ENCODE measurements at regions not wholly inside any gene's neighbourhood (a gene's known extent, or its start where the extent isn't known, plus 50 kb on each side); places are given as distances from the start of the nearest gene placed in this dataset.

- in situ Hi-C loops (cut with HindIII; ENCODE audit: low sequenced_read_pairs): no loop called here
- DNase-seq (ENCODE audit: low read depth): no peak
- TF ChIP-seq, protein P1, sequence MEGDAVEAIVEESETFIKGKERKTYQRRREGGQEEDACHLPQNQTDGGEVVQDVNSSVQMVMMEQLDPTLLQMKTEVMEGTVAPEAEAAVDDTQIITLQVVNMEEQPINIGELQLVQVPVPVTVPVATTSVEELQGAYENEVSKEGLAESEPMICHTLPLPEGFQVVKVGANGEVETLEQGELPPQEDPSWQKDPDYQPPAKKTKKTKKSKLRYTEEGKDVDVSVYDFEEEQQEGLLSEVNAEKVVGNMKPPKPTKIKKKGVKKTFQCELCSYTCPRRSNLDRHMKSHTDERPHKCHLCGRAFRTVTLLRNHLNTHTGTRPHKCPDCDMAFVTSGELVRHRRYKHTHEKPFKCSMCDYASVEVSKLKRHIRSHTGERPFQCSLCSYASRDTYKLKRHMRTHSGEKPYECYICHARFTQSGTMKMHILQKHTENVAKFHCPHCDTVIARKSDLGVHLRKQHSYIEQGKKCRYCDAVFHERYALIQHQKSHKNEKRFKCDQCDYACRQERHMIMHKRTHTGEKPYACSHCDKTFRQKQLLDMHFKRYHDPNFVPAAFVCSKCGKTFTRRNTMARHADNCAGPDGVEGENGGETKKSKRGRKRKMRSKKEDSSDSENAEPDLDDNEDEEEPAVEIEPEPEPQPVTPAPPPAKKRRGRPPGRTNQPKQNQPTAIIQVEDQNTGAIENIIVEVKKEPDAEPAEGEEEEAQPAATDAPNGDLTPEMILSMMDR (IDR thresholded peaks at IDR 0.05; ENCODE audit: low read depth, low read length, missing control alignments): no peak
- no peak overlapping the region for H3K4me3 ChIP-seq (ENCODE audit: low read depth, low read length)
These were observed 648.4 kb upstream of the GBE1 start for GRCh38 chr3:82409842-82410241.

DNA sequence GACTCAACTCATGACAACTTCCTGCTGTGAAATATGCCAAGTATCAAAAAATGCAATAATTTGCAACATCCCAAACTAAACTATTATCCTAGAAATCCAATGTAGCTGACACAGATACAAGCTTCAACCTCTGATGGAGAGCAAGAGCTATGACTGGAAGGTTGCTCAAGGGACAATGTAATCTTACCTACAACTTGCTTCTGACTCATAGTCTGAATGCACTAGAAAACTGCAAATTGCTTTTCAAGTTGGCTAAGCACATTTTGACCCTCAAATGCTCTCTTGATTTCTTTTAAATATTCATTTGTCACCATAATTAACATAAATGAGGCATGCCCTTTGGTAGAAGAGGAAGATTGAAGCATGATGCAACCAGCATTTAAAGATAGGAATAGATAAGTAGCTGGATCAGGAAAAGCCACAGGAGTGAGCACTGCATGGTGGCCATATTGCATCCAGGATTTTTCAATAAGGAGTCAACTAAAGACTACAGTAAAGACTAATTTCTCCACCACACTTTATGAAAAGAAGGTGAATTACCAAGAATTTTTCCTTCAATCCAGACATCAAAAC, 630.8 kb upstream of the GBE1 start:
- TF ChIP-seq, protein P1 (IDR thresholded peaks at IDR 0.05; ENCODE audit: low read depth, low read length, missing control alignments): no peak
- H3K4me3 ChIP-seq (ENCODE audit: low read depth, low read length): no peak overlapping the region
- no peak for DNase-seq (ENCODE audit: low read depth)
- in situ Hi-C loops (cut with HindIII; ENCODE audit: low sequenced_read_pairs): no loop called here

GRCh38 chr3:82390868-82391267, 629.4 kb upstream of the GBE1 start:
- in situ Hi-C loops (cut with HindIII; ENCODE audit: low sequenced_read_pairs): no loop called here
- H3K4me3 ChIP-seq (ENCODE audit: low read depth, low read length): no peak overlapping the region
- DNase-seq (ENCODE audit: low read depth): no peak
- TF ChIP-seq, protein P1 (IDR thresholded peaks at IDR 0.05; ENCODE audit: low read depth, low read length, missing control alignments): no peak

DNA sequence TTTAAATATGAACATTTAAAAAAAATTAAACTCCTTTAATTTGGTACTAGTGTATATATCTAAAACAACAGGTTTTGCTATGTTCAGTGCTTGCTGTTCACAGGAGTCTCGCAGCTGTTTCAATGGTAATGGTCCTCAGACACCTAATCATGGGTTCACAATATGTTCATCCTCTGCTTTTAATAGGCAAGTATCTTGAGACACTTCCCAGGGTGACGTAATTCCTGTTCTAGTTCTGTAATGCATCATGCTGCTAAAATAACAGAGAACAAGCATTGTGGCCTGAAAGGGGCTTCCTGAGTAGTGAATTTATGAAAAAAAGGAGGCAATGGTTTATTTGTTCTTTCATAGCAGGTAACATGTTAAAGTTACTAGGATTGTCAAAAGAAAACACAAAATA, 625.2 kb upstream of the GBE1 start:
- in situ Hi-C loops (cut with HindIII; ENCODE audit: low sequenced_read_pairs): no loop called here
- H3K4me3 ChIP-seq (ENCODE audit: low read depth, low read length): no peak overlapping the region
- no peak for DNase-seq (ENCODE audit: low read depth)
- TF ChIP-seq, protein P1 (IDR thresholded peaks at IDR 0.05; ENCODE audit: low read depth, low read length, missing control alignments): no peak

- H3K4me3 ChIP-seq (ENCODE audit: low read depth, low read length): no peak overlapping the region
- DNase-seq (ENCODE audit: low read depth): no peak
- in situ Hi-C loops (cut with HindIII; ENCODE audit: low sequenced_read_pairs): no loop called here
- TF ChIP-seq, protein P1 (IDR thresholded peaks at IDR 0.05; ENCODE audit: low read depth, low read length, missing control alignments): no peak
These were observed 622.7 kb upstream of the GBE1 start for GRCh38 chr3:82384181-82384580.

DNA sequence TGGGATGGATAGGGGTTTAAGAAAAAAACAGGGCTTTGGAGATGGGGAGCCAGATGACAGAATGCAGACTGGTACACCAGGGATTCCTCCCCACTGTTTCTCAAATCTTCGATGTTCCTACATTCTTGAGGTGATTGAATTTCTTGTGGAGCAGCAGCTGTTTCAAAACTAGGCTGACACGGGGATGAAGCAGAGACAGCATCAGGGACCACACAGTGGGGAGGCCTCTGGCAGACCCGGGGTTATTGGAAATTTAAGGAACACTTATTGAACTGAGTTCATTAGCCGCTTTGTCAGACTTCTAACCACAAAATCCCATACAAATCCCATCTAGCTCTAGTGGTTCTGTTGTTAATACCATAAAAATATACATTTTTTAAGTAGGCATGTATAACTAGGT, 621.4 kb upstream of the GBE1 start:
- no peak overlapping the region for H3K4me3 ChIP-seq (ENCODE audit: low read depth, low read length)
- in situ Hi-C loops (cut with HindIII; ENCODE audit: low sequenced_read_pairs): no loop called here
- TF ChIP-seq, protein P1 (IDR thresholded peaks at IDR 0.05; ENCODE audit: low read depth, low read length, missing control alignments): no peak
- DNase-seq (ENCODE audit: low read depth): no peak
